CD4-positive, alpha-beta memory T cell (primary cell): ENCODE measurements at regions not wholly inside any gene's neighbourhood (a gene's known extent, or its start where the extent isn't known, plus 50 kb on each side); places are given as distances from the start of the nearest gene placed in this dataset.

Source experiments
- CTCF ChIA-PET: fragments of 350-600 bp; sonication (Branson Sonifier 250); formaldehyde crosslinking; loops from one replicate; lab custom pipeline; 2021; ENCODE audit warnings: inconsistent platforms; ENCODE audit not compliant: partially characterized antibody; lab: Charles Lee
- POLR2A ChIA-PET: fragments of 350-600 bp; sonication (Branson Sonifier 250); formaldehyde crosslinking; loops from one replicate; lab custom pipeline; 2021; ENCODE audit not compliant: partially characterized antibody; lab: Charles Lee
- DNase-seq, 5 donors: peaks; one replicate each; pipeline versions ENCODE4 v3.0.0 to v3.0.0-alpha.2; 2020 to 2022; ENCODE audit warnings: mixed read lengths in 1 of 5
- H3K27ac ChIP-seq: one replicate; pipeline ENCODE4 v1.7.0; 2013; ENCODE audit warnings: low read depth, low read length
- H3K27me3 ChIP-seq: 2 replicates; pipeline ENCODE4 v1.7.0; 2013; ENCODE audit warnings: mild to moderate bottlenecking, low read length, moderate library complexity; ENCODE audit not compliant: insufficient read depth
- H3K36me3 ChIP-seq: 2 replicates; pipeline ENCODE4 v1.7.0; 2013; ENCODE audit warnings: mild to moderate bottlenecking, low read length, moderate library complexity; ENCODE audit not compliant: insufficient read depth
- H3K4me1 ChIP-seq: 2 replicates; pipeline ENCODE4 v1.7.0; 2013; ENCODE audit warnings: mild to moderate bottlenecking, low read length, moderate library complexity; ENCODE audit not compliant: insufficient read depth
- H3K4me3 ChIP-seq, 2 donors: one replicate each; pipeline ENCODE4 v1.7.0; 2013; ENCODE audit warnings: low read length in 2 of 2, mild to moderate bottlenecking in 1 of 2
- H3K9me3 ChIP-seq, 2 donors: one replicate each; pipeline ENCODE4 v1.7.0; 2013; ENCODE audit warnings: low read length in 2 of 2, control low read depth in 1 of 2; ENCODE audit not compliant: control insufficient read depth in 1 of 2
- H3K27ac Mint-ChIP-seq, 7 donors: one replicate each; pipeline ENCODE4 v1.8.0; 2020 to 2021; ENCODE audit warnings: mixed read lengths in 7 of 7, mild to moderate bottlenecking in 6 of 7, inconsistent platforms in 3 of 7, moderate library complexity in 3 of 7
- H3K27me3 Mint-ChIP-seq, 2 donors: one replicate each; pipeline ENCODE4 v1.8.0; 2020 to 2021; ENCODE audit warnings: mixed read lengths in 2 of 2
- H3K36me3 Mint-ChIP-seq, 2 donors: one replicate each; pipeline ENCODE4 v1.8.0; 2020 to 2021; ENCODE audit warnings: mixed read lengths in 2 of 2, inconsistent platforms in 1 of 2, mild to moderate bottlenecking in 1 of 2
- H3K4me1 Mint-ChIP-seq, 4 donors: one replicate each; pipeline ENCODE4 v1.8.0; 2020 to 2021; ENCODE audit warnings: mixed read lengths in 4 of 4, mild to moderate bottlenecking in 1 of 4
- H3K4me3 Mint-ChIP-seq, 8 donors: one replicate each; pipeline ENCODE4 v1.8.0; 2020 to 2021; ENCODE audit warnings: mixed read lengths in 8 of 8, mild to moderate bottlenecking in 7 of 8, moderate library complexity in 6 of 8, inconsistent platforms in 3 of 8
- H3K9me3 Mint-ChIP-seq, 8 donors: one replicate each; pipeline ENCODE4 v1.8.0; 2020 to 2021; ENCODE audit warnings: mixed read lengths in 8 of 8, mild to moderate bottlenecking in 5 of 8, inconsistent platforms in 3 of 8, moderate library complexity in 1 of 8
- intact Hi-C: fragments of 100-400 bp; cut with micrococcal nuclease; formaldehyde crosslinking; loops from one replicate; pipeline ENCODE4 v1.15.1; 2023

- H3K4me3 ChIP-seq: no peak overlapping the region
- Mint-ChIP-seq H3K4me3 (no peak overlapping the region), H3K36me3 (no peaks in the 10 kb centered on the region), H3K9me3 (peaks cover 0 to 5% (median 0%) of the 10 kb centered on the region in 8 donors), H3K4me1 (no peaks in the 10 kb centered on the region), H3K27ac (no peak overlapping the region), H3K27me3 (peaks cover 0 to 1% of the 10 kb centered on the region in 2 donors)
- H3K27ac ChIP-seq: no peak overlapping the region
- ChIA-PET CTCF (no interaction called here), POLR2A (interaction anchor here (0.6 kb wide), 1 partner anchor 333 kb away, joined by 3 read pairs; no protein-coding TSS in a partner anchor)
- H3K9me3 ChIP-seq: no peaks in the 10 kb centered on the region
- no peaks in the 10 kb centered on the region for H3K36me3 ChIP-seq
- DNase-seq: no peak
- H3K27me3 ChIP-seq: no peaks in the 10 kb centered on the region
- intact Hi-C loops: no loop called here
- no peaks in the 10 kb centered on the region for H3K4me1 ChIP-seq
Observed at GRCh38 chr6:139706912-139707311, 332.5 kb upstream of the CITED2 start.

DNA sequence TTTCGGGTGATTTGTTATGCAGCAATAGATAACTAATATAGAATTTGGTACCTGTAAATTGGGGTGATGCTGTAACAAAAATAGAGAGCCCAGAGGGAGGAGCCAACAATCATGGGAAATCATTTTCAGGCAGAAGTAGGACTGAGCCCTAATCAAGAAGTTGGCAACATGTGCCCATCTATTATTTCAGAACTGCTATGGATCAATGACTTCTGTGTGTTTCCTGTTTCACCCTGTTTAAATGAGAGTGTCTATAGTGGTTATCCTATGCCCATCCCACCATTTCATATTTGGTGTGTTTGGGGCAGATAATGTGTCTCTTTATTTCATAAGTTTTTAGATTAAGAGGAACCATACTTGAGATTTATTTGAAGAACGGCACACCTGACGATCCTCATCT is 330.8 kb upstream of the CITED2 start:
- H3K27ac Mint-ChIP-seq: no peak overlapping the region
- Histone ChIP-seq H3K4me1 (no peaks in the 10 kb centered on the region), H3K9me3 (no peaks in the 10 kb centered on the region), H3K27me3 (no peaks in the 10 kb centered on the region), H3K36me3 (no peaks in the 10 kb centered on the region), H3K4me3 (no peak overlapping the region), H3K27ac (no peak overlapping the region)
- no peak for DNase-seq
- peaks cover 0 to 5% (median 0%) of the 10 kb centered on the region in 8 donors for H3K9me3 Mint-ChIP-seq
- ChIA-PET POLR2A (no interaction called here), CTCF (no interaction called here)
- no peaks in the 10 kb centered on the region for H3K4me1 Mint-ChIP-seq
- no peaks in the 10 kb centered on the region for H3K36me3 Mint-ChIP-seq
- H3K4me3 Mint-ChIP-seq: no peak overlapping the region
- intact Hi-C loops: no loop called here
- no peaks in the 10 kb centered on the region for H3K27me3 Mint-ChIP-seq

DNA sequence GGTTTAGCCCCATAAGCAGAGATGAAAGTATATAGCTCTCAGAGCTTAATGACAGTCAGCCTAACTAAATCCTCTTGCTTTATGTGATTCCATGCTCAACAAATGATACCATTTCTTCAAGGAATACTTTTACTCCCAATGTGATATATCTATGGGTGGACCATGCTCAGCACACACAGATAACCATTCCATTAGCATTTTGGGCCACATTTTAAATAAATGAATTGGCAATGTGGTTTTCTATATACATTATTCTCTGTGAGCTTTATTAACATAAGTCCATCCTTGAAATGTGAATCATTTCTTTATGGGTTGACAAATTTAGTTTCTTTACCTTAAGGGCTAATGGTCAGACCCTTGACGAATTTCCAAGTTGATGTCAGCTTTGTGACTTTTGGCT is 329.3 kb upstream of the CITED2 start:
- H3K4me1 Mint-ChIP-seq: no peaks in the 10 kb centered on the region
- peaks cover 0 to 2% of the 10 kb centered on the region in 2 donors for H3K27me3 Mint-ChIP-seq
- DNase-seq: no peak
- H3K27me3 ChIP-seq: no peaks in the 10 kb centered on the region
- no peak overlapping the region for H3K4me3 Mint-ChIP-seq
- no peak overlapping the region for H3K27ac ChIP-seq
- ChIA-PET POLR2A (interaction anchor here (1.3 kb wide), 1 partner anchor 328 kb away, joined by 5 read pairs; the partner anchor contains the start of gene CITED2), CTCF (no interaction called here)
- no peak overlapping the region for H3K27ac Mint-ChIP-seq
- no peaks in the 10 kb centered on the region for H3K36me3 Mint-ChIP-seq
- H3K9me3 Mint-ChIP-seq: peaks cover 0 to 5% (median 0%) of the 10 kb centered on the region in 8 donors
- H3K36me3 ChIP-seq: no peaks in the 10 kb centered on the region
- H3K4me3 ChIP-seq: no peak overlapping the region
- H3K4me1 ChIP-seq: no peaks in the 10 kb centered on the region
- intact Hi-C loops: no loop called here
- no peaks in the 10 kb centered on the region for H3K9me3 ChIP-seq

DNA sequence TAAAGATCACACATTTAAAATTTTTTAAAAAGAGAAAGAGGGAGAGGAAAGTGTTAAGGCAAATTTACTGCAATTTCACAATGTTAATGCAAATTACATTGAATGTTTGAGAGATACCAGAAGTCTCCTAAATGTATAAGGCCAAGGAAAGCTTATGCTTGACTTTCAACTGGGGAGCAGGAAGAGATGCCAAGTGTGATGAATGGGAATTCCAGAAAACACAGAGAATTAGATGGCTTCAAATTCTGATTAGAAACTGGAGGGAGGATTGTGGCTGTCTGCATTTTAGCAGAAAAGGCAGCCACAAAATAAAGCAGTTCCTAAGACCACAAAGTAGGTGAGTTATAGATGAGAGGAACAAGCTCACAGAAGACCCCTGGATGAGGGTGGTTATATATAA is 328.3 kb upstream of the CITED2 start:
- no peak overlapping the region for H3K4me3 Mint-ChIP-seq
- no peak overlapping the region for H3K27ac Mint-ChIP-seq
- H3K4me1 Mint-ChIP-seq: no peaks in the 10 kb centered on the region
- no peak overlapping the region for H3K4me3 ChIP-seq
- no peak overlapping the region for H3K27ac ChIP-seq
- no peaks in the 10 kb centered on the region for H3K36me3 Mint-ChIP-seq
- H3K4me1 ChIP-seq: no peaks in the 10 kb centered on the region
- peaks cover 0 to 2% of the 10 kb centered on the region in 2 donors for H3K27me3 Mint-ChIP-seq
- ChIA-PET CTCF (no interaction called here), POLR2A (interaction anchor here (0.6 to 1.3 kb wide), 2 partner anchors 327 to 1188 kb away, joined by 3 to 5 read pairs; partner anchors contain the start of gene CITED2)
- DNase-seq: no peak
- H3K9me3 Mint-ChIP-seq: peaks cover 0 to 5% (median 0%) of the 10 kb centered on the region in 8 donors
- H3K9me3 ChIP-seq: no peaks in the 10 kb centered on the region
- no peaks in the 10 kb centered on the region for H3K36me3 ChIP-seq
- H3K27me3 ChIP-seq: no peaks in the 10 kb centered on the region
- intact Hi-C loops: no loop called here

- no peaks in the 10 kb centered on the region for H3K9me3 ChIP-seq
- peaks cover 0 to 2% of the 10 kb centered on the region in 2 donors for H3K27me3 Mint-ChIP-seq
- no peak overlapping the region for H3K27ac ChIP-seq
- H3K4me3 ChIP-seq: no peak overlapping the region
- no peaks in the 10 kb centered on the region for H3K4me1 ChIP-seq
- H3K4me1 Mint-ChIP-seq: peaks cover 0 to 3% (median 0%) of the 10 kb centered on the region in 4 donors
- DNase-seq: no peak
- H3K27me3 ChIP-seq: no peaks in the 10 kb centered on the region
- no peak overlapping the region for H3K27ac Mint-ChIP-seq
- H3K36me3 Mint-ChIP-seq: no peaks in the 10 kb centered on the region
- no peak overlapping the region for H3K4me3 Mint-ChIP-seq
- ChIA-PET POLR2A (no interaction called here), CTCF (no interaction called here)
- intact Hi-C loops: no loop called here
- no peaks in the 10 kb centered on the region for H3K36me3 ChIP-seq
- H3K9me3 Mint-ChIP-seq: peaks cover 0 to 5% (median 0%) of the 10 kb centered on the region in 8 donors
Observed at GRCh38 chr6:139701695-139702094, 327.2 kb upstream of the CITED2 start.

DNA sequence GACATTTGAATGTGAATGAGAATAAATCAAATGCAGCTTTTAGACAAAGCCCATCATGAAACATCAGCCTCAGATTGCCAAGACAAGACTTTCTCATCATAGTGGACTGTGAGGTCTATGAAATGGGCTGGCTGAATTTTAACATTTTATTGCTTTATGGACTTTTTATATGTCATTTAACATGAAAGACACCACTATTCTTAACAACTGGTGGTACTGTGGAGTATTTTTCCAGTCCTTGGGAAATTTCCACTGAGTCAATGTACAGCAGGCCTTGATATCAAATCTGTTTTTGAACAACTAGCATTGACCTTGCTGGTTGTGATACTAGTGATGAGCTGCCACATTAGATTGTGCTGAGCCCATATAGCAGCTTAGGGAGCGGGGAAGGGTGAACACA is 326.6 kb upstream of the CITED2 start:
- intact Hi-C loops: no loop called here
- Histone ChIP-seq H3K4me3 (no peak overlapping the region), H3K4me1 (no peaks in the 10 kb centered on the region), H3K36me3 (no peaks in the 10 kb centered on the region), H3K27me3 (no peaks in the 10 kb centered on the region), H3K27ac (no peak overlapping the region), H3K9me3 (no peaks in the 10 kb centered on the region)
- peaks cover 0 to 3% (median 0%) of the 10 kb centered on the region in 4 donors for H3K4me1 Mint-ChIP-seq
- H3K27me3 Mint-ChIP-seq: peaks cover 0 to 2% of the 10 kb centered on the region in 2 donors
- no peaks in the 10 kb centered on the region for H3K36me3 Mint-ChIP-seq
- H3K9me3 Mint-ChIP-seq: peaks cover 0 to 5% (median 0%) of the 10 kb centered on the region in 8 donors
- CTCF ChIA-PET: no interaction called here
- H3K4me3 Mint-ChIP-seq: no peak overlapping the region
- no peak overlapping the region for H3K27ac Mint-ChIP-seq
- POLR2A ChIA-PET: no interaction called here
- DNase-seq: no peak

GRCh38 chr6:139699911-139700310 is 325.5 kb upstream of the CITED2 start:
- H3K36me3 Mint-ChIP-seq: no peaks in the 10 kb centered on the region
- H3K27ac Mint-ChIP-seq: no peak overlapping the region
- Histone ChIP-seq H3K27ac (no peak overlapping the region), H3K4me1 (no peaks in the 10 kb centered on the region), H3K4me3 (no peak overlapping the region), H3K36me3 (no peaks in the 10 kb centered on the region), H3K27me3 (no peaks in the 10 kb centered on the region), H3K9me3 (no peaks in the 10 kb centered on the region)
- CTCF ChIA-PET: no interaction called here
- no peaks in the 10 kb centered on the region for H3K9me3 Mint-ChIP-seq
- intact Hi-C loops: no loop called here
- POLR2A ChIA-PET: no interaction called here
- no peak overlapping the region for H3K4me3 Mint-ChIP-seq
- DNase-seq: no peak
- H3K4me1 Mint-ChIP-seq: peaks cover 0 to 3% (median 0%) of the 10 kb centered on the region in 4 donors
- H3K27me3 Mint-ChIP-seq: peaks cover 0 to 2% of the 10 kb centered on the region in 2 donors
